ENCODE measurements at regions not wholly inside any gene's neighbourhood (a gene's known extent, or its start where the extent isn't known, plus 50 kb on each side); places are given as distances from the start of the nearest gene placed in this dataset.

GRCh38 chr14:73778736-73779135 lies 64.6 kb upstream of the PNMA1 start:
- Histone ChIP-seq H3K4me1 (ENCODE audit: insufficient read depth, low read length) (no peaks in the 10 kb centered on the region), H3K9ac (ENCODE audit: low read depth, low read length) (no peak overlapping the region), H3K27ac (ENCODE audit: low read length) (no peak overlapping the region), H3K36me3 (ENCODE audit: insufficient read depth, low read depth, low read length) (no peaks in the 10 kb centered on the region), H3K4me3 (ENCODE audit: low read length) (no peak overlapping the region), H3K9me3 (ENCODE audit: insufficient read depth, low read depth, low read length) (no peaks in the 10 kb centered on the region), H3K27me3 (ENCODE audit: insufficient read depth, low read length) (peaks cover 35% of the 10 kb centered on the region)

DNA sequence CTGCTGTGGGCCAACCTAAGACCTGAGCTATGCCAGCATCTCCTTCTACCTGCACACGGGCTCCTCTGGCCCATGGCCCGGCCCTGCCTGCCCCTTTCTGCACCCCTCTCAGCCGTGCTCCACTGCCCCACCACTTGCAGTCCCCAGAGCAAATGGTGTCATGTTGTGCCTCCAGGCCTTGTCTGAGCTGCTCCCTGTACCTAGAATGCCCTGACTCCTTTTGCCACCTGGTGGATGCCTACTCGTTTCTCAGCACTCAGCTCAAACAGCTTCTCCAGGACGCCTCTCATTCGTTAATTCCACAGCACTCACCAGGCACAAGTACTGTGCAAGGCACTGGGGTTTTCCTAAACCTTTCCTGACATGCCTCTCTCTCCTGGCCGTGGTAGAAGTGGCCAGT lies 63.2 kb upstream of the PNMA1 start:
- H3K27ac ChIP-seq (ENCODE audit: low read length) = no peak overlapping the region
- H3K36me3 ChIP-seq (ENCODE audit: insufficient read depth, low read depth, low read length) = no peaks in the 10 kb centered on the region
- no peak overlapping the region for H3K9ac ChIP-seq (ENCODE audit: low read depth, low read length)
- H3K9me3 ChIP-seq (ENCODE audit: insufficient read depth, low read depth, low read length) = no peaks in the 10 kb centered on the region
- H3K4me3 ChIP-seq (ENCODE audit: low read length) = no peak overlapping the region
- peaks cover 22% of the 10 kb centered on the region for H3K27me3 ChIP-seq (ENCODE audit: insufficient read depth, low read length)
- no peaks in the 10 kb centered on the region for H3K4me1 ChIP-seq (ENCODE audit: insufficient read depth, low read length)

DNA sequence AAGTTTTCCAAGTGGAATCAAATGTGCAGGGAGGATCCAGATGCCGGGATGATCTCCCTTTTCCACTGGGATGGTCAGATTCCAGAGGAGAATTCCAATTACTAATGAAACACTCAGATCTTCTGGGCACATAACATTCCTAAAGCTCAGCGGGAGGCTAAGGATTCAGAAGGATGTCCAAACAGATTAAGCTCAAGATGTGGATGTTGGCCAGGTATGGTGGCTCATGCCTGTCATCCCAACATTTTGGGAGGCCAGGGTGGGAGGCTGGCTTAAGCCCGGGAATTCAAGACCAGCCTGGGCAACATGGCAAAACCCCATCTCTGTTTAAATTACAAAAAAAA lies 62.0 kb upstream of the PNMA1 start:
- Histone ChIP-seq H3K9me3 (ENCODE audit: insufficient read depth, low read depth, low read length) (no peaks in the 10 kb centered on the region), H3K36me3 (ENCODE audit: insufficient read depth, low read depth, low read length) (no peaks in the 10 kb centered on the region), H3K27me3 (ENCODE audit: insufficient read depth, low read length) (peaks cover 15% of the 10 kb centered on the region), H3K4me1 (ENCODE audit: insufficient read depth, low read length) (peaks cover 6% of the 10 kb centered on the region), H3K4me3 (ENCODE audit: low read length) (no peak overlapping the region), H3K9ac (ENCODE audit: low read depth, low read length) (no peak overlapping the region), H3K27ac (ENCODE audit: low read length) (no peak overlapping the region)

DNA sequence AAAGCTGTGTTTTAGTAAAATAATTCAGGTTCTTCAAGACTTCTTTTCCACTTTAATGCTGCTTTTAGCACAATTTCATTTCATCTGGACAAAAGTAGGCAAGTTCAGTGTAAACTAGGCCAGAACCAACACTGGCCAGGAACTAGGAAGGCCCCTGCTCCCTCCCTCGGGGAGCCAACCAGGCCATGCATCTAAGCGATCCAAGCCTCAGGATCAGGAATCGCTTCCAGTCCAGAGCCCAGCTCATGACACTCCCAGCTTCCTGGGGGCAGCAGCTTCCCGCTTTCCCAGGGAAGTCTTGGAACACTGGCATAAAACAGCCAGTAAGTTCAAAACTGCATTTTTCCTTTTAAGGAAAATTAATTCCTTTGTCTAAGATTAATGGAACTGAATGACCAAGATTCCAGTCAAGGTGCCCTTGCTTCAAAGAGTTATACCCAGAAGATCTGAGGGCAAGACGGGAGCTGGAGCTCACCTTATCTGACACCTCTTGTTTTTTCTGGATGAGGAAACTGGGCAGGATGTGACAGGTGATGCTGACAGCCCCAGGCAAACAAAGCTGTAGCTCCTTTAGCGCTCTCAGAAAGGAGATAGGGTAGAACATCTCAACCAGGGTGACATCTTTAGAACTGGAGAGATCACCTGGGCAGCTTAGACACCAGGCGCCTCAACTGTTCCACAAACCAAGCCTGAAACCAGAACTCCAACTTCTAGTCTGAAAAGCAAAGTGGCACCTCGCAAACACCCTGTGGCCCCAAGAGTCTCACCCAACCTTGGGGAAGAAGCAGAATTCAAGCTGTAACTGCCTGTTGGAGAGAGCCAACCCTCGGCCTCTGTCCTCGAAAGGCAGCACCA lies 61.4 kb upstream of the PNMA1 start:
- no peak overlapping the region for H3K9ac ChIP-seq (ENCODE audit: low read depth, low read length)
- no peaks in the 10 kb centered on the region for H3K36me3 ChIP-seq (ENCODE audit: insufficient read depth, low read depth, low read length)
- H3K4me1 ChIP-seq (ENCODE audit: insufficient read depth, low read length) = peaks cover 7% of the 10 kb centered on the region
- no peak overlapping the region for H3K27ac ChIP-seq (ENCODE audit: low read length)
- H3K9me3 ChIP-seq (ENCODE audit: insufficient read depth, low read depth, low read length) = no peaks in the 10 kb centered on the region
- peaks cover 15% of the 10 kb centered on the region for H3K27me3 ChIP-seq (ENCODE audit: insufficient read depth, low read length)
- no peak overlapping the region for H3K4me3 ChIP-seq (ENCODE audit: low read length)

GRCh38 chr14:73774671-73775070 lies 60.5 kb upstream of the PNMA1 start:
- Histone ChIP-seq H3K27me3 (ENCODE audit: insufficient read depth, low read length) (peaks cover 11% of the 10 kb centered on the region), H3K9ac (ENCODE audit: low read depth, low read length) (no peak overlapping the region), H3K27ac (ENCODE audit: low read length) (no peak overlapping the region), H3K4me3 (ENCODE audit: low read length) (no peak overlapping the region), H3K9me3 (ENCODE audit: insufficient read depth, low read depth, low read length) (no peaks in the 10 kb centered on the region), H3K36me3 (ENCODE audit: insufficient read depth, low read depth, low read length) (no peaks in the 10 kb centered on the region), H3K4me1 (ENCODE audit: insufficient read depth, low read length) (peaks cover 7% of the 10 kb centered on the region)

- Histone ChIP-seq H3K4me3 (ENCODE audit: low read length) (no peak overlapping the region), H3K9ac (ENCODE audit: low read depth, low read length) (no peak overlapping the region), H3K4me1 (ENCODE audit: insufficient read depth, low read length) (peaks cover 7% of the 10 kb centered on the region), H3K27me3 (ENCODE audit: insufficient read depth, low read length) (peaks cover 11% of the 10 kb centered on the region), H3K27ac (ENCODE audit: low read length) (no peak overlapping the region), H3K36me3 (ENCODE audit: insufficient read depth, low read depth, low read length) (no peaks in the 10 kb centered on the region), H3K9me3 (ENCODE audit: insufficient read depth, low read depth, low read length) (no peaks in the 10 kb centered on the region)
These were observed 60.0 kb upstream of the PNMA1 start for GRCh38 chr14:73774241-73774570.

- H3K27me3 ChIP-seq (ENCODE audit: insufficient read depth, low read length) = peaks cover 11% of the 10 kb centered on the region
- no peak overlapping the region for H3K9ac ChIP-seq (ENCODE audit: low read depth, low read length)
- no peaks in the 10 kb centered on the region for H3K36me3 ChIP-seq (ENCODE audit: insufficient read depth, low read depth, low read length)
- H3K4me1 ChIP-seq (ENCODE audit: insufficient read depth, low read length) = peaks cover 11% of the 10 kb centered on the region
- H3K27ac ChIP-seq (ENCODE audit: low read length) = no peak overlapping the region
- no peak overlapping the region for H3K4me3 ChIP-seq (ENCODE audit: low read length)
- no peaks in the 10 kb centered on the region for H3K9me3 ChIP-seq (ENCODE audit: insufficient read depth, low read depth, low read length)
These were observed 59.5 kb upstream of the PNMA1 start for GRCh38 chr14:73773441-73774240.

DNA sequence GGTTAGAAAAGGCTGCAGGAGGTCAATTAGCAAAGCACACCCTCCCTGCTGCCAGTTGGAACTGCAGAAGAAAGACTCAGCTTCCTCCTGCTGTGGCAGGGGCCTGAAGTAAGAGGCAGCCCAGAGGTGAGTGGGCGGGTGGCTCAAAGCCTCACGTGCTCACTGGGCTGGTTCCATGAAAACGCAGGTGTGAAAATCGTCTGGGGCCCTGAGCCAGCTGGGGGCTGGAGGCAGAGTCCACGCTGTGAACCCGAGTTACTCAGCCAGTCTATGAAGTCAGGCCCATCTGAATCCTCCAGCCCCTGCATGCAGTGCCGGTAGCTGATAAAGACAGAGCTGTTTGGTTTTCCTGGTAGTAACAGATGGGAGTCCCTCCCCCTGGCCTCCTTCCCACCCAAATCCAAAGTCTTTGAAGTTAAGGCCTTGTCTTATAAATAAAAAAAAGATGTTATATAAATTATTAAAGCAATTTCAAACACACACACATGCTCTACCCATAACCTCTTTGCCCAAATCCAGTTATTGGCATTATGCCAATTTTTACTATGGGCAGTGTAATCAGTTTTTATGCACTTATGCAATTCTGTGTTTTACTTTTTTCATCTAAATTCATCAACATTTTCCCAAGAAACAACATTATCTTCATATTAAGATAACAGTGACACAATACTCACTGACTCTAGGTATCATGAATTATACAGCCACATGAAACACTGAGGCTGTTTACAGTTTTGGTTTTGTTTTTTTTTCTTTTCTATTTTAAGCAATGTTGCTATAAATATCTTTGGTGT lies 57.9 kb upstream of the PNMA1 start:
- Histone ChIP-seq H3K36me3 (ENCODE audit: insufficient read depth, low read depth, low read length) (no peaks in the 10 kb centered on the region), H3K9ac (ENCODE audit: low read depth, low read length) (no peak overlapping the region), H3K27ac (ENCODE audit: low read length) (no peak overlapping the region), H3K4me1 (ENCODE audit: insufficient read depth, low read length) (peaks cover 11% of the 10 kb centered on the region), H3K4me3 (ENCODE audit: low read length) (no peak overlapping the region), H3K9me3 (ENCODE audit: insufficient read depth, low read depth, low read length) (no peaks in the 10 kb centered on the region), H3K27me3 (ENCODE audit: insufficient read depth, low read length) (peaks cover 11% of the 10 kb centered on the region)

DNA sequence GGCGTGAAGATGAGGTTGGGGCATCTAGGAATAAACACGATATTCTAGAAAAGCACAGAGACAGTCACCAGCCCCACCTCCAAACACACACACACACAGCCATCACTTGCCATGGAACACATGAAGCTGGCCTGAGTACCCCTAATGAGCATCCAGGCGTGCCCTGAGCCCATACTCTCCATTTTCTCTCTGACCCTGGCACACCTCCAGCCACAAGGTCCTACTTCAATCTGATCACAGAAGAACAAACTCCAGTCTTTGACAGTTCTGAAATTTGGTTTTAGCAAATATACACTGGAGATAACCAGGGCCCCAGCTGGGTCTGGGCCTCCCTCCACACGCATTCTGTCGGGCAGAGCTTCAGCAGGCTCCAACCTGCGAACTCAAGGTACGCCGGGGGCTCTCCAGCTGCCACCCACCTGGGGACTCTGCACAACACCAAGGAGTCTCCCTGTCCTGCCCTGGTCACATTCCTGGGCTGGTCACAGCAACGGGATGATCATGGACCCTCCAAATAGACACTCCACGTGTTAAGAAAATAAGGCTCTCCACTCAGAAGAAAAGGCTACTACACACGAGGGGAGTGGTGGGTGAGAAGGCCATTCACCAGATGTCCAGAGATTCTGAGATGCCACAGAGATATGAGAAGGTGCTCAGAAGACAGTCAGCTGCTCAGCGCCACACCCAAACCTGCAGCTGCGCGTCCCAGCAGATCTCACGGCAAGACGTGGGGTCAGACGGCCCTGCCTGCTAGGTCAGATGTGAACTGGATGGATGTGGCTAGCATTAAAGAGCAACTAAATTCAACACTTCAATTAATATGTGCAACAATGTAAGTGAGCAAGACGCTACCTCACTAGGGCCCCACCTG lies 57.0 kb upstream of the PNMA1 start:
- Histone ChIP-seq H3K4me3 (ENCODE audit: low read length) (no peak overlapping the region), H3K9me3 (ENCODE audit: insufficient read depth, low read depth, low read length) (no peaks in the 10 kb centered on the region), H3K27me3 (ENCODE audit: insufficient read depth, low read length) (peaks cover 11% of the 10 kb centered on the region), H3K4me1 (ENCODE audit: insufficient read depth, low read length) (peaks cover 11% of the 10 kb centered on the region), H3K9ac (ENCODE audit: low read depth, low read length) (no peak overlapping the region), H3K27ac (ENCODE audit: low read length) (no peak overlapping the region), H3K36me3 (ENCODE audit: insufficient read depth, low read depth, low read length) (no peaks in the 10 kb centered on the region)

DNA sequence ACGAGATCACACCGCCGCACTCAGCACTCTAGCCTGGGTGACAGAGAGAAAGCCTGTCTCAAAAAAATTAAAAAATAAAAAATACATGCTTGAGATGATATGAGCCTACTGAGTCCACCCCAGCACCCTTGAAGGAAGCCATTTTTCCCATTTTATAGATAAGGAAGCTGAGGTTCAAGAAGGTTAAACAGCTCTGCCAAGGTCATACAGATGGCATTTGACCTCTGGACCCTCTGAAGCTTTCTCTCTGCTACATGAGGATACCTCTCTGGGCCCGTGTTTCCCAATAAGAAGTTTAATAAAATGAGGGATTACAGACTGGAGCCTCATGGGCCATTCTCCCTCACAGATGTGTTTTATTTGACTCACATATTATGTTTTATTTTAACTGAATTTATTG lies 53.9 kb upstream of the PNMA1 start:
- peaks cover 11% of the 10 kb centered on the region for H3K4me1 ChIP-seq (ENCODE audit: insufficient read depth, low read length)
- no peaks in the 10 kb centered on the region for H3K36me3 ChIP-seq (ENCODE audit: insufficient read depth, low read depth, low read length)
- no peak overlapping the region for H3K27ac ChIP-seq (ENCODE audit: low read length)
- H3K4me3 ChIP-seq (ENCODE audit: low read length) = no peak overlapping the region
- no peak overlapping the region for H3K9ac ChIP-seq (ENCODE audit: low read depth, low read length)
- H3K9me3 ChIP-seq (ENCODE audit: insufficient read depth, low read depth, low read length) = no peaks in the 10 kb centered on the region
- H3K27me3 ChIP-seq (ENCODE audit: insufficient read depth, low read length) = peaks cover 11% of the 10 kb centered on the region
